Liver (tissue), 8 donors: ENCODE measurements at regions not wholly inside any gene's neighbourhood (a gene's known extent, or its start where the extent isn't known, plus 50 kb on each side); places are given as distances from the start of the nearest gene placed in this dataset.

ENCODE experiments used
- DNase-seq: peaks from one replicate; pipeline ENCODE4 v3.0.0-alpha.2; 2017; ENCODE audit warnings: low spot score
- H3K27ac ChIP-seq, 2 donors: one replicate each; pipeline ENCODE4 v1.7.0; 2013; ENCODE audit warnings: inconsistent platforms in 2 of 2, low read length in 2 of 2, control low read depth in 1 of 2, low read depth in 1 of 2, mild to moderate bottlenecking in 1 of 2
- H3K27me3 ChIP-seq, 4 donors: one replicate each; pipeline versions ENCODE4 v1.6.1 to v1.7.0; 2013; ENCODE audit warnings: low read length in 3 of 4, inconsistent platforms in 1 of 4, mild to moderate bottlenecking in 1 of 4, moderate library complexity in 1 of 4; ENCODE audit not compliant: control insufficient read depth in 4 of 4, insufficient read depth in 4 of 4
- H3K36me3 ChIP-seq, 4 donors: one replicate each; pipeline versions ENCODE4 v1.6.1 to v1.7.0; 2013; ENCODE audit warnings: low read length in 3 of 4, mild to moderate bottlenecking in 3 of 4, low read depth in 1 of 4, moderate library complexity in 1 of 4; ENCODE audit not compliant: control insufficient read depth in 4 of 4, insufficient read depth in 3 of 4
- H3K4me1 ChIP-seq, 4 donors: one replicate each; pipeline versions ENCODE4 v1.6.1 to v1.7.0; 2013; ENCODE audit warnings: low read length in 3 of 4, mild to moderate bottlenecking in 3 of 4, moderate library complexity in 1 of 4; ENCODE audit not compliant: control insufficient read depth in 4 of 4, insufficient read depth in 4 of 4
- H3K4me3 ChIP-seq, 3 donors: one replicate each; pipeline versions ENCODE4 v1.6.1 to v1.7.0; 2013; ENCODE audit warnings: low read length in 3 of 3, control low read depth in 1 of 3, low read depth in 1 of 3, mild to moderate bottlenecking in 1 of 3
- H3K9ac ChIP-seq, 2 donors: one replicate each; pipeline ENCODE4 v1.7.0; 2013; ENCODE audit warnings: low read length in 2 of 2, mild to moderate bottlenecking in 2 of 2, moderate library complexity in 2 of 2, control low read depth in 1 of 2, low read depth in 1 of 2
- H3K9me3 ChIP-seq, 4 donors: one replicate each; pipeline versions ENCODE4 v1.6.1 to v1.7.0; 2013; ENCODE audit warnings: low read length in 3 of 4; ENCODE audit not compliant: control insufficient read depth in 4 of 4
- EGR1 ChIP-seq, 2 donors: IDR thresholded peaks; 2 replicates each; pipeline ENCODE4 v1.6.1; 2016 to 2018; ENCODE audit warnings: antibody characterized with exemption in 2 of 2, low read depth in 2 of 2
- FOXA1 ChIP-seq: IDR thresholded peaks from 2 replicates; pipeline ENCODE4 v1.6.1; 2016; ENCODE audit warnings: antibody characterized with exemption
- FOXA2 ChIP-seq: IDR thresholded peaks from 2 replicates; pipeline ENCODE4 v1.6.1; 2016; ENCODE audit warnings: antibody characterized with exemption
- GABPA ChIP-seq, 2 donors: IDR thresholded peaks in 1 of 2; conservative IDR thresholded peaks in 1 of 2; 2 replicates each; pipeline ENCODE4 v1.6.1; 2016; ENCODE audit warnings: antibody characterized with exemption in 2 of 2, mild to moderate bottlenecking in 1 of 2, moderate library complexity in 1 of 2
- HNF4A ChIP-seq, 2 donors: conservative IDR thresholded peaks; 2 replicates each; pipeline ENCODE4 v1.6.1; 2016; ENCODE audit warnings: antibody characterized with exemption in 2 of 2, mild to moderate bottlenecking in 2 of 2
- HNF4G ChIP-seq: IDR thresholded peaks from 2 replicates; pipeline ENCODE4 v1.6.1; 2016; ENCODE audit warnings: antibody characterized with exemption
- JUND ChIP-seq, 2 donors: IDR thresholded peaks; 2 replicates each; pipeline ENCODE4 v1.6.1; 2016; ENCODE audit warnings: antibody characterized with exemption in 2 of 2
- NR2F2 ChIP-seq: IDR thresholded peaks from 2 replicates; pipeline ENCODE4 v1.6.1; 2016; ENCODE audit warnings: antibody characterized with exemption
- RAD21 ChIP-seq, 2 donors: IDR thresholded peaks; 2 replicates each; pipeline ENCODE4 v1.6.1; 2016; ENCODE audit warnings: antibody characterized with exemption in 2 of 2, mild to moderate bottlenecking in 2 of 2
- RXRA ChIP-seq, 2 donors: IDR thresholded peaks; 2 replicates each; pipeline ENCODE4 v1.6.1; 2017 to 2018; ENCODE audit warnings: antibody characterized with exemption in 2 of 2, mild to moderate bottlenecking in 1 of 2
- SP1 ChIP-seq: IDR thresholded peaks from 2 replicates; pipeline ENCODE4 v1.6.1; 2018; ENCODE audit warnings: antibody characterized with exemption, mild to moderate bottlenecking
- TAF1 ChIP-seq: conservative IDR thresholded peaks from 2 replicates; pipeline ENCODE4 v1.6.1; 2016; ENCODE audit warnings: antibody characterized with exemption, mild to moderate bottlenecking
- YY1 ChIP-seq: IDR thresholded peaks from 2 replicates; pipeline ENCODE4 v1.6.1; 2016; ENCODE audit warnings: antibody characterized with exemption, mild to moderate bottlenecking
- WGBS: extraction: QIAGEN DNeasy Blood & Tissue Kit; methylation state at CpG from one replicate; pipeline ENCODE4 v1.1.7; 2013; 5-methylcytosine and 5-hydroxymethylcytosine counted together
- TF ChIP-seq, protein P1 (sequence below): fragments of 150-350 bp; IDR thresholded peaks from 2 replicates; pipeline ENCODE4 v1.5.1; 2017; ENCODE audit warnings: improper control_type of control experiment, low read depth, low read length; ENCODE audit not compliant: missing input control
- TF ChIP-seq, protein P2 (sequence below): IDR thresholded peaks from 2 replicates; pipeline ENCODE4 v1.6.1; 2016; ENCODE audit warnings: antibody characterized with exemption
- TF ChIP-seq, protein P3 (sequence below): IDR thresholded peaks from 2 replicates; pipeline ENCODE4 v1.6.1; 2016; ENCODE audit warnings: antibody characterized with exemption, mild to moderate bottlenecking
- TF ChIP-seq, protein P4 (sequence below): IDR thresholded peaks from 2 replicates; pipeline ENCODE4 v1.6.1; 2016; ENCODE audit warnings: antibody characterized with exemption
- TF ChIP-seq, protein P5 (sequence below): IDR thresholded peaks from 2 replicates; pipeline ENCODE4 v1.6.1; 2016; ENCODE audit warnings: antibody characterized with exemption
- donor health status: healthy.
- donor health status: healthy.
- donor health status: healthy.
- donor health status: healthy.
- donor health status: healthy.

DNA sequence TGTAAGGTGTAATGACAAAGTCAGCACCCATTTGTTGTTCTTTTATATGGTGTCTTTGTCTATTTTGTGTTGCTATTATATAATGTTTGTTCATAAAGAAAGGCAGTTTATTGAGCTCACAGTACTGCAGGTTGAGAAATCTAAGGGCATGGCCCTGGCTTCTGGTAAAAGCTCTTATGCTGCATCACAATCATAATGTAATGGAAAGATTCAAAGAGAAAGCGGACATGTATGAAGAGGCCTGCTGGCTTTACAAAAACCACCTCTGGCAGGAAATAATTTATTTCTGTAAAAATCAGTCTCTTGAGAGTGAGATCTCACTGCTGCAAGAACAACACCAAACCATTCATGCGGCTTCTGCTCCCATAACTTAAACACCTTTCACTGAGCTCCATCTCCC, 746.7 kb upstream of the FAM174A start:
- Histone ChIP-seq H3K4me1 (no peaks in the 10 kb centered on the region), H3K27me3 (no peaks in the 10 kb centered on the region), H3K4me3 (no peak overlapping the region), H3K27ac (no peak overlapping the region), H3K36me3 (no peaks in the 10 kb centered on the region), H3K9me3 (no peaks in the 10 kb centered on the region), H3K9ac (no peak overlapping the region)
- DNase-seq, result no peak
- no peak for TF ChIP-seq HNF4G
- no peak for TF ChIP-seq EGR1 (IDR thresholded peaks at IDR 0.05; ENCODE audit: low read depth in 2 of 2)
- no peak for TF ChIP-seq RAD21 (IDR thresholded peaks at IDR 0.05)
- TF ChIP-seq FOXA2, result no peak
- TF ChIP-seq SP1, result no peak
- no peak for TF ChIP-seq FOXA1
- 69% methylated on average over 2 of the region's 2 CpGs for WGBS

DNA sequence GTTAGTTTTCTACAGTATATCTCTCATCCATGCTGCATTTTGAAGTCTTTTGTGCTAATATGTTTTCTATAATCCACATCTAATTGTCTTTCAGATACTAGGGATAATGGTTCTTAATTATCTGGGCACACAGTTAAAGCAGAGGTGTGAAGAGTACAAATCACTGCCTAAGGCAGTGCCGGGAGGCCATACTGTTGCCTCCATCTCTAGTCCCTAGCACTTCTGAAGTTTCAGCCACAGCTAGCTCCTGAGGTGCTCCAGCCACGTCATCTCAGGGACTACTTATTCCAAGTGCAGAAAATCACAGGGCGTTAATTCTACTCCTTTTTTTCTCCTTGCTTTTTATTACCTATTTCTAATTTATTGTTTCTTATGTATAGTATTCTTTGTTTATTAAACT, 760.0 kb upstream of the FAM174A start:
- Histone ChIP-seq H3K4me3 (no peak overlapping the region), H3K4me1 (no peaks in the 10 kb centered on the region), H3K27me3 (no peaks in the 10 kb centered on the region), H3K9ac (no peak overlapping the region), H3K9me3 (no peaks in the 10 kb centered on the region), H3K27ac (no peak overlapping the region), H3K36me3 (no peaks in the 10 kb centered on the region)
- TF ChIP-seq, protein P1, sequence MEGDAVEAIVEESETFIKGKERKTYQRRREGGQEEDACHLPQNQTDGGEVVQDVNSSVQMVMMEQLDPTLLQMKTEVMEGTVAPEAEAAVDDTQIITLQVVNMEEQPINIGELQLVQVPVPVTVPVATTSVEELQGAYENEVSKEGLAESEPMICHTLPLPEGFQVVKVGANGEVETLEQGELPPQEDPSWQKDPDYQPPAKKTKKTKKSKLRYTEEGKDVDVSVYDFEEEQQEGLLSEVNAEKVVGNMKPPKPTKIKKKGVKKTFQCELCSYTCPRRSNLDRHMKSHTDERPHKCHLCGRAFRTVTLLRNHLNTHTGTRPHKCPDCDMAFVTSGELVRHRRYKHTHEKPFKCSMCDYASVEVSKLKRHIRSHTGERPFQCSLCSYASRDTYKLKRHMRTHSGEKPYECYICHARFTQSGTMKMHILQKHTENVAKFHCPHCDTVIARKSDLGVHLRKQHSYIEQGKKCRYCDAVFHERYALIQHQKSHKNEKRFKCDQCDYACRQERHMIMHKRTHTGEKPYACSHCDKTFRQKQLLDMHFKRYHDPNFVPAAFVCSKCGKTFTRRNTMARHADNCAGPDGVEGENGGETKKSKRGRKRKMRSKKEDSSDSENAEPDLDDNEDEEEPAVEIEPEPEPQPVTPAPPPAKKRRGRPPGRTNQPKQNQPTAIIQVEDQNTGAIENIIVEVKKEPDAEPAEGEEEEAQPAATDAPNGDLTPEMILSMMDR, result no peak
- TF ChIP-seq, protein P2, sequence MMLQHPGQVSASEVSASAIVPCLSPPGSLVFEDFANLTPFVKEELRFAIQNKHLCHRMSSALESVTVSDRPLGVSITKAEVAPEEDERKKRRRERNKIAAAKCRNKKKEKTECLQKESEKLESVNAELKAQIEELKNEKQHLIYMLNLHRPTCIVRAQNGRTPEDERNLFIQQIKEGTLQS, result no peak
- TF ChIP-seq RXRA (IDR thresholded peaks at IDR 0.05) (no peak), HNF4G (no peak), FOXA2 (no peak), NR2F2 (no peak), SP1 (no peak), HNF4A (conservative IDR thresholded peaks at IDR 0.05) (no peak), FOXA1 (no peak), TAF1 (no peak), JUND (IDR thresholded peaks at IDR 0.05) (no peak), YY1 (no peak), EGR1 (IDR thresholded peaks at IDR 0.05; ENCODE audit: low read depth in 2 of 2) (no peak), RAD21 (IDR thresholded peaks at IDR 0.05) (no peak), GABPA (IDR thresholded peaks at IDR 0.05 in 1 of 2, conservative IDR thresholded peaks at IDR 0.05 in 1 of 2) (no peak)
- TF ChIP-seq, protein P3, sequence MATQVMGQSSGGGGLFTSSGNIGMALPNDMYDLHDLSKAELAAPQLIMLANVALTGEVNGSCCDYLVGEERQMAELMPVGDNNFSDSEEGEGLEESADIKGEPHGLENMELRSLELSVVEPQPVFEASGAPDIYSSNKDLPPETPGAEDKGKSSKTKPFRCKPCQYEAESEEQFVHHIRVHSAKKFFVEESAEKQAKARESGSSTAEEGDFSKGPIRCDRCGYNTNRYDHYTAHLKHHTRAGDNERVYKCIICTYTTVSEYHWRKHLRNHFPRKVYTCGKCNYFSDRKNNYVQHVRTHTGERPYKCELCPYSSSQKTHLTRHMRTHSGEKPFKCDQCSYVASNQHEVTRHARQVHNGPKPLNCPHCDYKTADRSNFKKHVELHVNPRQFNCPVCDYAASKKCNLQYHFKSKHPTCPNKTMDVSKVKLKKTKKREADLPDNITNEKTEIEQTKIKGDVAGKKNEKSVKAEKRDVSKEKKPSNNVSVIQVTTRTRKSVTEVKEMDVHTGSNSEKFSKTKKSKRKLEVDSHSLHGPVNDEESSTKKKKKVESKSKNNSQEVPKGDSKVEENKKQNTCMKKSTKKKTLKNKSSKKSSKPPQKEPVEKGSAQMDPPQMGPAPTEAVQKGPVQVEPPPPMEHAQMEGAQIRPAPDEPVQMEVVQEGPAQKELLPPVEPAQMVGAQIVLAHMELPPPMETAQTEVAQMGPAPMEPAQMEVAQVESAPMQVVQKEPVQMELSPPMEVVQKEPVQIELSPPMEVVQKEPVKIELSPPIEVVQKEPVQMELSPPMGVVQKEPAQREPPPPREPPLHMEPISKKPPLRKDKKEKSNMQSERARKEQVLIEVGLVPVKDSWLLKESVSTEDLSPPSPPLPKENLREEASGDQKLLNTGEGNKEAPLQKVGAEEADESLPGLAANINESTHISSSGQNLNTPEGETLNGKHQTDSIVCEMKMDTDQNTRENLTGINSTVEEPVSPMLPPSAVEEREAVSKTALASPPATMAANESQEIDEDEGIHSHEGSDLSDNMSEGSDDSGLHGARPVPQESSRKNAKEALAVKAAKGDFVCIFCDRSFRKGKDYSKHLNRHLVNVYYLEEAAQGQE, result no peak
- TF ChIP-seq, protein P4, sequence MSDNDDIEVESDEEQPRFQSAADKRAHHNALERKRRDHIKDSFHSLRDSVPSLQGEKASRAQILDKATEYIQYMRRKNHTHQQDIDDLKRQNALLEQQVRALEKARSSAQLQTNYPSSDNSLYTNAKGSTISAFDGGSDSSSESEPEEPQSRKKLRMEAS, result no peak
- TF ChIP-seq, protein P5, sequence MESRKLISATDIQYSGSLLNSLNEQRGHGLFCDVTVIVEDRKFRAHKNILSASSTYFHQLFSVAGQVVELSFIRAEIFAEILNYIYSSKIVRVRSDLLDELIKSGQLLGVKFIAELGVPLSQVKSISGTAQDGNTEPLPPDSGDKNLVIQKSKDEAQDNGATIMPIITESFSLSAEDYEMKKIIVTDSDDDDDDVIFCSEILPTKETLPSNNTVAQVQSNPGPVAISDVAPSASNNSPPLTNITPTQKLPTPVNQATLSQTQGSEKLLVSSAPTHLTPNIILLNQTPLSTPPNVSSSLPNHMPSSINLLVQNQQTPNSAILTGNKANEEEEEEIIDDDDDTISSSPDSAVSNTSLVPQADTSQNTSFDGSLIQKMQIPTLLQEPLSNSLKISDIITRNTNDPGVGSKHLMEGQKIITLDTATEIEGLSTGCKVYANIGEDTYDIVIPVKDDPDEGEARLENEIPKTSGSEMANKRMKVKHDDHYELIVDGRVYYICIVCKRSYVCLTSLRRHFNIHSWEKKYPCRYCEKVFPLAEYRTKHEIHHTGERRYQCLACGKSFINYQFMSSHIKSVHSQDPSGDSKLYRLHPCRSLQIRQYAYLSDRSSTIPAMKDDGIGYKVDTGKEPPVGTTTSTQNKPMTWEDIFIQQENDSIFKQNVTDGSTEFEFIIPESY, result no peak
- no peak for DNase-seq
- 67% methylated on average over 3 of the region's 3 CpGs for WGBS
